Loucy (cell line): ENCODE measurements at regions not wholly inside any gene's neighbourhood (a gene's known extent, or its start where the extent isn't known, plus 50 kb on each side); places are given as distances from the start of the nearest gene placed in this dataset.

ENCODE experiments used
- CTCF ChIP-seq: fragments of 200-600 bp; sonication (generic); conservative IDR thresholded peaks from 2 replicates; pipeline ENCODE4 v1.5.1; 2014; ENCODE audit warnings: mild to moderate bottlenecking, antibody characterized with exemption, low read length
- EZH2phosphoT487 ChIP-seq: fragments of 200-600 bp; IDR thresholded peaks from 2 replicates; pipeline ENCODE4 v1.6.1; 2018; ENCODE audit warnings: antibody characterized with exemption, mild to moderate bottlenecking, moderate library complexity, borderline replicate concordance

- TF ChIP-seq CTCF, result no peak
- no peak for TF ChIP-seq EZH2phosphoT487
Measured at GRCh38 chr5:110073534-110073933, 383.8 kb downstream of the MAN2A1 start.
